HCT116 (cell line): ENCODE measurements at regions not wholly inside any gene's neighbourhood (a gene's known extent, or its start where the extent isn't known, plus 50 kb on each side); places are given as distances from the start of the nearest gene placed in this dataset.

Experiments
- CBX3 ChIP-seq: IDR thresholded peaks from 2 replicates; pipeline ENCODE4 v1.6.1; 2012; ENCODE audit warnings: low read depth
- CTCF ChIP-seq, 3 experiments: fragments of 200-600 bp in 1 of 3; sonication (generic) in 1 of 3; IDR thresholded peaks in 2 of 3; conservative IDR thresholded peaks in 1 of 3; 2 replicates each; pipeline ENCODE4 v1.5.1; 2012 to 2017; ENCODE audit warnings: low read depth in 2 of 3, low read length in 2 of 3, antibody characterized with exemption in 1 of 3, borderline replicate concordance in 1 of 3, control low read depth in 1 of 3, mild to moderate bottlenecking in 1 of 3, mixed read lengths in 1 of 3, mixed run types in 1 of 3, moderate library complexity in 1 of 3; ENCODE audit not compliant: insufficient read depth in 1 of 3
- ELF1 ChIP-seq: IDR thresholded peaks from 2 replicates; pipeline ENCODE4 v1.6.1; 2012; ENCODE audit warnings: low read depth, borderline replicate concordance
- EZH2 ChIP-seq: fragments of 200-600 bp; sonication (generic); IDR thresholded peaks from 2 replicates; pipeline ENCODE4 v1.6.1; 2017; ENCODE audit warnings: antibody characterized with exemption, mixed run types
- MAX ChIP-seq: IDR thresholded peaks from 2 replicates; pipeline ENCODE4 v1.6.1; 2012
- POLR2A ChIP-seq: IDR thresholded peaks from 2 replicates; pipeline ENCODE4 v1.7.0; 2011; ENCODE audit warnings: borderline replicate concordance; ENCODE audit not compliant: insufficient read depth, insufficient read length; ENCODE audit errors: extremely low read depth
- SIN3A ChIP-seq: IDR thresholded peaks from 2 replicates; pipeline ENCODE4 v1.6.1; 2012; ENCODE audit warnings: low read depth
- ZNF274 ChIP-seq: fragments of 200-500 bp; sonication (Bioruptor generic); IDR thresholded peaks from 2 replicates; pipeline ENCODE4 v1.6.1; 2014; ENCODE audit warnings: mild to moderate bottlenecking, low read depth, low read length, inconsistent platforms

GRCh38 chr4:177194906-177195305 lies 114.8 kb upstream of the NEIL3 start:
- no peak for TF ChIP-seq EZH2
- TF ChIP-seq SIN3A, result no peak
- TF ChIP-seq MAX, result no peak
- TF ChIP-seq CTCF (IDR thresholded peaks at IDR 0.05 in 2 of 3, conservative IDR thresholded peaks at IDR 0.05 in 1 of 3; ENCODE audit: borderline replicate concordance in 1 of 3, insufficient read depth in 1 of 3, low read depth in 2 of 3, low read length in 2 of 3), result no peak
- no peak for TF ChIP-seq POLR2A
- TF ChIP-seq ELF1, result no peak
- TF ChIP-seq CBX3, result no peak
- no peak for TF ChIP-seq ZNF274
